Liver (tissue), 8 donors: ENCODE measurements at regions not wholly inside any gene's neighbourhood (a gene's known extent, or its start where the extent isn't known, plus 50 kb on each side); places are given as distances from the start of the nearest gene placed in this dataset.

Source experiments
- DNase-seq: peaks from one replicate; pipeline ENCODE4 v3.0.0-alpha.2; 2017; ENCODE audit warnings: low spot score
- H3K27ac ChIP-seq, 2 donors: one replicate each; pipeline ENCODE4 v1.7.0; 2013; ENCODE audit warnings: inconsistent platforms in 2 of 2, low read length in 2 of 2, control low read depth in 1 of 2, low read depth in 1 of 2, mild to moderate bottlenecking in 1 of 2
- H3K27me3 ChIP-seq, 4 donors: one replicate each; pipeline versions ENCODE4 v1.6.1 to v1.7.0; 2013; ENCODE audit warnings: low read length in 3 of 4, inconsistent platforms in 1 of 4, mild to moderate bottlenecking in 1 of 4, moderate library complexity in 1 of 4; ENCODE audit not compliant: control insufficient read depth in 4 of 4, insufficient read depth in 4 of 4
- H3K36me3 ChIP-seq, 4 donors: one replicate each; pipeline versions ENCODE4 v1.6.1 to v1.7.0; 2013; ENCODE audit warnings: low read length in 3 of 4, mild to moderate bottlenecking in 3 of 4, low read depth in 1 of 4, moderate library complexity in 1 of 4; ENCODE audit not compliant: control insufficient read depth in 4 of 4, insufficient read depth in 3 of 4
- H3K4me1 ChIP-seq, 4 donors: one replicate each; pipeline versions ENCODE4 v1.6.1 to v1.7.0; 2013; ENCODE audit warnings: low read length in 3 of 4, mild to moderate bottlenecking in 3 of 4, moderate library complexity in 1 of 4; ENCODE audit not compliant: control insufficient read depth in 4 of 4, insufficient read depth in 4 of 4
- H3K4me3 ChIP-seq, 3 donors: one replicate each; pipeline versions ENCODE4 v1.6.1 to v1.7.0; 2013; ENCODE audit warnings: low read length in 3 of 3, control low read depth in 1 of 3, low read depth in 1 of 3, mild to moderate bottlenecking in 1 of 3
- H3K9ac ChIP-seq, 2 donors: one replicate each; pipeline ENCODE4 v1.7.0; 2013; ENCODE audit warnings: low read length in 2 of 2, mild to moderate bottlenecking in 2 of 2, moderate library complexity in 2 of 2, control low read depth in 1 of 2, low read depth in 1 of 2
- H3K9me3 ChIP-seq, 4 donors: one replicate each; pipeline versions ENCODE4 v1.6.1 to v1.7.0; 2013; ENCODE audit warnings: low read length in 3 of 4; ENCODE audit not compliant: control insufficient read depth in 4 of 4
- EGR1 ChIP-seq, 2 donors: IDR thresholded peaks; 2 replicates each; pipeline ENCODE4 v1.6.1; 2016 to 2018; ENCODE audit warnings: antibody characterized with exemption in 2 of 2, low read depth in 2 of 2
- FOXA1 ChIP-seq: IDR thresholded peaks from 2 replicates; pipeline ENCODE4 v1.6.1; 2016; ENCODE audit warnings: antibody characterized with exemption
- FOXA2 ChIP-seq: IDR thresholded peaks from 2 replicates; pipeline ENCODE4 v1.6.1; 2016; ENCODE audit warnings: antibody characterized with exemption
- GABPA ChIP-seq, 2 donors: IDR thresholded peaks in 1 of 2; conservative IDR thresholded peaks in 1 of 2; 2 replicates each; pipeline ENCODE4 v1.6.1; 2016; ENCODE audit warnings: antibody characterized with exemption in 2 of 2, mild to moderate bottlenecking in 1 of 2, moderate library complexity in 1 of 2
- HNF4A ChIP-seq, 2 donors: conservative IDR thresholded peaks; 2 replicates each; pipeline ENCODE4 v1.6.1; 2016; ENCODE audit warnings: antibody characterized with exemption in 2 of 2, mild to moderate bottlenecking in 2 of 2
- JUND ChIP-seq, 2 donors: IDR thresholded peaks; 2 replicates each; pipeline ENCODE4 v1.6.1; 2016; ENCODE audit warnings: antibody characterized with exemption in 2 of 2
- NR2F2 ChIP-seq: IDR thresholded peaks from 2 replicates; pipeline ENCODE4 v1.6.1; 2016; ENCODE audit warnings: antibody characterized with exemption
- RXRA ChIP-seq, 2 donors: IDR thresholded peaks; 2 replicates each; pipeline ENCODE4 v1.6.1; 2017 to 2018; ENCODE audit warnings: antibody characterized with exemption in 2 of 2, mild to moderate bottlenecking in 1 of 2
- SP1 ChIP-seq: IDR thresholded peaks from 2 replicates; pipeline ENCODE4 v1.6.1; 2018; ENCODE audit warnings: antibody characterized with exemption, mild to moderate bottlenecking
- YY1 ChIP-seq: IDR thresholded peaks from 2 replicates; pipeline ENCODE4 v1.6.1; 2016; ENCODE audit warnings: antibody characterized with exemption, mild to moderate bottlenecking
- WGBS: extraction: QIAGEN DNeasy Blood & Tissue Kit; methylation state at CpG from one replicate; pipeline ENCODE4 v1.1.7; 2013; 5-methylcytosine and 5-hydroxymethylcytosine counted together
- TF ChIP-seq, protein P1 (sequence below): IDR thresholded peaks from 2 replicates; pipeline ENCODE4 v1.6.1; 2016; ENCODE audit warnings: antibody characterized with exemption
- TF ChIP-seq, protein P2 (sequence below): IDR thresholded peaks from 2 replicates; pipeline ENCODE4 v1.6.1; 2016; ENCODE audit warnings: antibody characterized with exemption
- TF ChIP-seq, protein P3 (sequence below): fragments of 150-350 bp; IDR thresholded peaks from 2 replicates; pipeline ENCODE4 v1.5.1; 2017; ENCODE audit warnings: improper control_type of control experiment, low read depth, low read length; ENCODE audit not compliant: missing input control
- TF ChIP-seq, protein P4 (sequence below): IDR thresholded peaks from 2 replicates; pipeline ENCODE4 v1.6.1; 2016; ENCODE audit warnings: antibody characterized with exemption
- TF ChIP-seq, protein P5 (sequence below): IDR thresholded peaks from 2 replicates; pipeline ENCODE4 v1.6.1; 2016; ENCODE audit warnings: antibody characterized with exemption, mild to moderate bottlenecking
- donor health status: healthy.
- donor health status: healthy.
- donor health status: healthy.
- donor health status: healthy.
- donor health status: healthy.

DNA sequence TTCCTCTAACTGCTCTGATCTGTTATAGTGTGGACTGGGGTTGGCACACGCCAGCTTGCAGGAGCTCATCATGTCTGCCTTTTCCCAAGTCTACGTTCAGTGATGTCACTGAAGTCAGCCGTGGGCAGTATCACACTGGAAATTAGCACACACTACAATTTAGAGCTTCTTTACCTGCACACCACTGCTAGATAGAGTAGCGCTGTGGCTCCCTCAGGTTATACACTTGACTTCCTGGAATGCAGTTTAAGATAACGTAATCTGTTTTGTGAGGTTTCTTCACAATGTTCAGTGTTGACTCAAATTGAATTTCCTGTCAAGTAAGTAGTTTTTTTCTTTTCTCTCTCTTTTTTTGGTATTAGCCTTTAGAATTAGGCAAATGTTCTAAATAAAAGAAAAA, 487.2 kb downstream of the DCDC2C start:
- Histone ChIP-seq H3K27ac (no peak overlapping the region), H3K9ac (no peak overlapping the region), H3K9me3 (peaks cover 0 to 5% (median 1%) of the 10 kb centered on the region in 4 donors), H3K4me3 (no peak overlapping the region), H3K4me1 (no peaks in the 10 kb centered on the region), H3K27me3 (no peaks in the 10 kb centered on the region), H3K36me3 (no peaks in the 10 kb centered on the region)
- DNase-seq: no peak
- TF ChIP-seq EGR1 (IDR thresholded peaks at IDR 0.05; ENCODE audit: low read depth in 2 of 2): no peak
- TF ChIP-seq, protein P1, sequence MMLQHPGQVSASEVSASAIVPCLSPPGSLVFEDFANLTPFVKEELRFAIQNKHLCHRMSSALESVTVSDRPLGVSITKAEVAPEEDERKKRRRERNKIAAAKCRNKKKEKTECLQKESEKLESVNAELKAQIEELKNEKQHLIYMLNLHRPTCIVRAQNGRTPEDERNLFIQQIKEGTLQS: no peak
- TF ChIP-seq, protein P2, sequence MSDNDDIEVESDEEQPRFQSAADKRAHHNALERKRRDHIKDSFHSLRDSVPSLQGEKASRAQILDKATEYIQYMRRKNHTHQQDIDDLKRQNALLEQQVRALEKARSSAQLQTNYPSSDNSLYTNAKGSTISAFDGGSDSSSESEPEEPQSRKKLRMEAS: no peak
- TF ChIP-seq HNF4A (conservative IDR thresholded peaks at IDR 0.05): no peak
- TF ChIP-seq, protein P3, sequence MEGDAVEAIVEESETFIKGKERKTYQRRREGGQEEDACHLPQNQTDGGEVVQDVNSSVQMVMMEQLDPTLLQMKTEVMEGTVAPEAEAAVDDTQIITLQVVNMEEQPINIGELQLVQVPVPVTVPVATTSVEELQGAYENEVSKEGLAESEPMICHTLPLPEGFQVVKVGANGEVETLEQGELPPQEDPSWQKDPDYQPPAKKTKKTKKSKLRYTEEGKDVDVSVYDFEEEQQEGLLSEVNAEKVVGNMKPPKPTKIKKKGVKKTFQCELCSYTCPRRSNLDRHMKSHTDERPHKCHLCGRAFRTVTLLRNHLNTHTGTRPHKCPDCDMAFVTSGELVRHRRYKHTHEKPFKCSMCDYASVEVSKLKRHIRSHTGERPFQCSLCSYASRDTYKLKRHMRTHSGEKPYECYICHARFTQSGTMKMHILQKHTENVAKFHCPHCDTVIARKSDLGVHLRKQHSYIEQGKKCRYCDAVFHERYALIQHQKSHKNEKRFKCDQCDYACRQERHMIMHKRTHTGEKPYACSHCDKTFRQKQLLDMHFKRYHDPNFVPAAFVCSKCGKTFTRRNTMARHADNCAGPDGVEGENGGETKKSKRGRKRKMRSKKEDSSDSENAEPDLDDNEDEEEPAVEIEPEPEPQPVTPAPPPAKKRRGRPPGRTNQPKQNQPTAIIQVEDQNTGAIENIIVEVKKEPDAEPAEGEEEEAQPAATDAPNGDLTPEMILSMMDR: no peak
- no peak for TF ChIP-seq GABPA (IDR thresholded peaks at IDR 0.05 in 1 of 2, conservative IDR thresholded peaks at IDR 0.05 in 1 of 2)
- TF ChIP-seq JUND (IDR thresholded peaks at IDR 0.05): no peak
- no peak for TF ChIP-seq YY1
- no peak for TF ChIP-seq FOXA2
- no peak for TF ChIP-seq SP1
- no peak for TF ChIP-seq FOXA1
- TF ChIP-seq, protein P4, sequence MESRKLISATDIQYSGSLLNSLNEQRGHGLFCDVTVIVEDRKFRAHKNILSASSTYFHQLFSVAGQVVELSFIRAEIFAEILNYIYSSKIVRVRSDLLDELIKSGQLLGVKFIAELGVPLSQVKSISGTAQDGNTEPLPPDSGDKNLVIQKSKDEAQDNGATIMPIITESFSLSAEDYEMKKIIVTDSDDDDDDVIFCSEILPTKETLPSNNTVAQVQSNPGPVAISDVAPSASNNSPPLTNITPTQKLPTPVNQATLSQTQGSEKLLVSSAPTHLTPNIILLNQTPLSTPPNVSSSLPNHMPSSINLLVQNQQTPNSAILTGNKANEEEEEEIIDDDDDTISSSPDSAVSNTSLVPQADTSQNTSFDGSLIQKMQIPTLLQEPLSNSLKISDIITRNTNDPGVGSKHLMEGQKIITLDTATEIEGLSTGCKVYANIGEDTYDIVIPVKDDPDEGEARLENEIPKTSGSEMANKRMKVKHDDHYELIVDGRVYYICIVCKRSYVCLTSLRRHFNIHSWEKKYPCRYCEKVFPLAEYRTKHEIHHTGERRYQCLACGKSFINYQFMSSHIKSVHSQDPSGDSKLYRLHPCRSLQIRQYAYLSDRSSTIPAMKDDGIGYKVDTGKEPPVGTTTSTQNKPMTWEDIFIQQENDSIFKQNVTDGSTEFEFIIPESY: no peak
- TF ChIP-seq RXRA (IDR thresholded peaks at IDR 0.05): no peak
- no peak for TF ChIP-seq NR2F2
- TF ChIP-seq, protein P5, sequence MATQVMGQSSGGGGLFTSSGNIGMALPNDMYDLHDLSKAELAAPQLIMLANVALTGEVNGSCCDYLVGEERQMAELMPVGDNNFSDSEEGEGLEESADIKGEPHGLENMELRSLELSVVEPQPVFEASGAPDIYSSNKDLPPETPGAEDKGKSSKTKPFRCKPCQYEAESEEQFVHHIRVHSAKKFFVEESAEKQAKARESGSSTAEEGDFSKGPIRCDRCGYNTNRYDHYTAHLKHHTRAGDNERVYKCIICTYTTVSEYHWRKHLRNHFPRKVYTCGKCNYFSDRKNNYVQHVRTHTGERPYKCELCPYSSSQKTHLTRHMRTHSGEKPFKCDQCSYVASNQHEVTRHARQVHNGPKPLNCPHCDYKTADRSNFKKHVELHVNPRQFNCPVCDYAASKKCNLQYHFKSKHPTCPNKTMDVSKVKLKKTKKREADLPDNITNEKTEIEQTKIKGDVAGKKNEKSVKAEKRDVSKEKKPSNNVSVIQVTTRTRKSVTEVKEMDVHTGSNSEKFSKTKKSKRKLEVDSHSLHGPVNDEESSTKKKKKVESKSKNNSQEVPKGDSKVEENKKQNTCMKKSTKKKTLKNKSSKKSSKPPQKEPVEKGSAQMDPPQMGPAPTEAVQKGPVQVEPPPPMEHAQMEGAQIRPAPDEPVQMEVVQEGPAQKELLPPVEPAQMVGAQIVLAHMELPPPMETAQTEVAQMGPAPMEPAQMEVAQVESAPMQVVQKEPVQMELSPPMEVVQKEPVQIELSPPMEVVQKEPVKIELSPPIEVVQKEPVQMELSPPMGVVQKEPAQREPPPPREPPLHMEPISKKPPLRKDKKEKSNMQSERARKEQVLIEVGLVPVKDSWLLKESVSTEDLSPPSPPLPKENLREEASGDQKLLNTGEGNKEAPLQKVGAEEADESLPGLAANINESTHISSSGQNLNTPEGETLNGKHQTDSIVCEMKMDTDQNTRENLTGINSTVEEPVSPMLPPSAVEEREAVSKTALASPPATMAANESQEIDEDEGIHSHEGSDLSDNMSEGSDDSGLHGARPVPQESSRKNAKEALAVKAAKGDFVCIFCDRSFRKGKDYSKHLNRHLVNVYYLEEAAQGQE: no peak
- WGBS: 63% methylated on average over 5 of the region's 5 CpGs

DNA sequence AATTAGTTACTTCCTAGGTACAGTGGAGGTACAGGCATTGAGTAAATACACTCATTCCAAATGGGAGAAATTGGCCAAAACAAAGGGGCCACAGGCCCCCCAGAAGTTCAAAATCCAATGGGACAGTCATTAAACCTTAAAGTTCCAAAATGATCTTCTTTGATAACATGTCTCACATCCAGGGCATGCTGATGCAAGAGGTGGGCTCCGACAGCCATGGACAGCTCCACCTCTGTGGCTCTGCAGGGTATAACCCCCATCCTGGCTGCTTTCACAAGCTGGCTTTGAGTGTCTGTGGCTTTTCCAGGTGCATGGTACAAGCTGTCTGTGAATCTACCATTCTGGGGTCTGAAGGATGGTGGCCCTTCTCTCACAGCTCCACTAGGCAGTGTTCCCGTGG, 488.7 kb downstream of the DCDC2C start:
- Histone ChIP-seq H3K9me3 (peaks cover 0 to 5% (median 1%) of the 10 kb centered on the region in 4 donors), H3K4me1 (no peaks in the 10 kb centered on the region), H3K9ac (no peak overlapping the region), H3K27ac (no peak overlapping the region), H3K27me3 (no peaks in the 10 kb centered on the region), H3K36me3 (no peaks in the 10 kb centered on the region), H3K4me3 (no peak overlapping the region)
- no peak for DNase-seq
- 75% methylated on average over 2 of the region's 2 CpGs for WGBS
- TF ChIP-seq, protein P3: no peak
- TF ChIP-seq FOXA2: no peak
- TF ChIP-seq HNF4A (conservative IDR thresholded peaks at IDR 0.05): no peak
- TF ChIP-seq, protein P5: no peak
- TF ChIP-seq SP1: no peak
- no peak for TF ChIP-seq NR2F2
- TF ChIP-seq, protein P4: no peak
